ES-I3 (cell line): ENCODE measurements at regions not wholly inside any gene's neighbourhood (a gene's known extent, or its start where the extent isn't known, plus 50 kb on each side); places are given as distances from the start of the nearest gene placed in this dataset.
"Not testable (repeated sequence)": the region's sequence is repeated elsewhere in the genome, so short reads cannot be mapped to it uniquely, and the experiment has no call there.

ENCODE experiments used
- H3K36me3 ChIP-seq: 2 replicates; pipeline ENCODE4 v1.6.1; 2013; ENCODE audit warnings: mild to moderate bottlenecking, low read length, control low read depth, moderate library complexity; ENCODE audit not compliant: insufficient read depth
- H3K4me1 ChIP-seq: 2 replicates; pipeline ENCODE4 v1.6.1; 2013; ENCODE audit warnings: mild to moderate bottlenecking, control low read depth, low read length; ENCODE audit not compliant: insufficient read depth
- H3K9ac ChIP-seq: 2 replicates; pipeline ENCODE4 v1.6.1; 2013; ENCODE audit warnings: low read depth, mild to moderate bottlenecking, low read length, moderate library complexity
- H3K9me3 ChIP-seq: 2 replicates; pipeline ENCODE4 v1.6.1; 2013; ENCODE audit warnings: mild to moderate bottlenecking, low read length, moderate library complexity; ENCODE audit not compliant: control insufficient read depth, insufficient read depth

GRCh38 chr9:79477241-79477840, 94.4 kb upstream of the TLE4 start:
- H3K36me3 ChIP-seq: no peaks in the 10 kb centered on the region

GRCh38 chr9:79477955-79478771, 93.6 kb upstream of the TLE4 start:
- H3K9ac ChIP-seq: no peak overlapping the region
- 0 out of 2 replicates have a peak, but pooled peaks cover 3% of the 10 kb centered on the region for H3K4me1 ChIP-seq
- H3K36me3 ChIP-seq: no peaks in the 10 kb centered on the region
- H3K9me3 ChIP-seq: no peaks in the 10 kb centered on the region

More at GRCh38 chr9:79477241-79477840, 94.4 kb upstream of the TLE4 start:
- Histone ChIP-seq H3K4me1 (0 out of 2 replicates have a peak, but pooled peaks cover 3% of the 10 kb centered on the region), H3K9me3 (no peaks in the 10 kb centered on the region), H3K9ac (no peak overlapping the region)

- H3K9me3 ChIP-seq: no peaks in the 10 kb centered on the region
- H3K36me3 ChIP-seq: no peaks in the 10 kb centered on the region
- 0 out of 2 replicates have a peak, but pooled peaks cover 3% of the 10 kb centered on the region for H3K4me1 ChIP-seq
- H3K9ac ChIP-seq: no peak overlapping the region
These were observed 91.1 kb upstream of the TLE4 start for GRCh38 chr9:79480639-79481038.

GRCh38 chr9:79481846-79482477, 89.8 kb upstream of the TLE4 start:
- no peaks in the 10 kb centered on the region for H3K36me3 ChIP-seq
- 0 out of 2 replicates have a peak, but pooled peaks cover 3% of the 10 kb centered on the region for H3K4me1 ChIP-seq
- H3K9ac ChIP-seq: no peak overlapping the region
- no peaks in the 10 kb centered on the region for H3K9me3 ChIP-seq

GRCh38 chr9:79485258-79485657, 86.5 kb upstream of the TLE4 start:
- Histone ChIP-seq H3K9ac (no peak overlapping the region), H3K4me1 (peaks cover 12% of the 10 kb centered on the region; the same call in 1 of the 2 replicates), H3K9me3 (no peaks in the 10 kb centered on the region), H3K36me3 (no peaks in the 10 kb centered on the region)

GRCh38 chr9:79489261-79490000, 82.3 kb upstream of the TLE4 start:
- peaks cover 9% of the 10 kb centered on the region; the same call in 1 of the 2 replicates for H3K4me1 ChIP-seq
- H3K36me3 ChIP-seq: no peaks in the 10 kb centered on the region
- H3K9ac ChIP-seq: no peak overlapping the region
- peaks cover 3% of the 10 kb centered on the region; the same call in 1 of the 2 replicates for H3K9me3 ChIP-seq

GRCh38 chr9:79490657-79491248, 81.0 kb upstream of the TLE4 start:
- Histone ChIP-seq H3K9ac (no peak overlapping the region), H3K36me3 (no peaks in the 10 kb centered on the region), H3K4me1 (peaks cover 9% of the 10 kb centered on the region; the same call in 1 of the 2 replicates), H3K9me3 (peaks cover 3% of the 10 kb centered on the region; the same call in 1 of the 2 replicates)

GRCh38 chr9:79492092-79493009, 79.4 kb upstream of the TLE4 start:
- Histone ChIP-seq H3K36me3 (no peaks in the 10 kb centered on the region), H3K4me1 (peaks cover 9% of the 10 kb centered on the region; the same call in 1 of the 2 replicates), H3K9me3 (peaks cover 3% of the 10 kb centered on the region; the same call in 1 of the 2 replicates), H3K9ac (no peak overlapping the region)

GRCh38 chr9:79500196-79500864, 71.4 kb upstream of the TLE4 start:
- not testable (repeated sequence) for H3K9ac ChIP-seq, H3K4me1 ChIP-seq, H3K9me3 ChIP-seq, H3K36me3 ChIP-seq

- no peak overlapping the region for H3K9ac ChIP-seq
- H3K9me3 ChIP-seq: peaks cover 4% of the 10 kb centered on the region; the same call in 1 of the 2 replicates
- no peaks in the 10 kb centered on the region for H3K4me1 ChIP-seq
- H3K36me3 ChIP-seq: no peaks in the 10 kb centered on the region
These were observed 70.2 kb upstream of the TLE4 start for GRCh38 chr9:79501546-79501945.

GRCh38 chr9:79507801-79508200, 64.0 kb upstream of the TLE4 start:
- Histone ChIP-seq H3K9ac (no peak overlapping the region), H3K9me3 (no peaks in the 10 kb centered on the region), H3K4me1 (no peaks in the 10 kb centered on the region), H3K36me3 (no peaks in the 10 kb centered on the region)

GRCh38 chr9:79512251-79512650, 59.5 kb upstream of the TLE4 start:
- Histone ChIP-seq H3K36me3 (no peaks in the 10 kb centered on the region), H3K9ac (no peak overlapping the region), H3K4me1 (no peaks in the 10 kb centered on the region), H3K9me3 (no peaks in the 10 kb centered on the region)
